ENCODE measurements at regions not wholly inside any gene's neighbourhood (a gene's known extent, or its start where the extent isn't known, plus 50 kb on each side); places are given as distances from the start of the nearest gene placed in this dataset.

DNA sequence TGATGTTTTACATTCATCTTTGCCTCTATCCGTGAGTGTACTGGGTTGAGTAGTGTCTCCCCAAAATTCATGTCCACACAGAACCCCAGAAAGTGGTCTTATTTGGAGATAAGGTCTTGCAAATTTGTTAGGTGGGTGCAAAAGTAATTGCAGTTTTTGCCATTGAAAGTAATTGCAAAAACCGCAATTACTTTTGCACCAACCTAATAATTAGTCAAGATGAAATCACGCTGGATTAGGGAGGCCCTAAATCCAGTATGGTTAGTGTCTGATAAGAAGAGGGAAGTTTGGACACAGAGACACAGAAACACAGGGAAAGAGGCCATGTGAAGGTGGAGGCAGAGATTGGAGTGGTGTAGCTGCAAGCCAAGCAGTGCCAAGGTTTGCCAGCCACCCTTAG, 57.8 kb upstream of the SPRED2 start:
- H3K9ac ChIP-seq (ENCODE audit: insufficient read depth, low read length, poor library complexity, severe bottlenecking): no peak overlapping the region
- H3K4me3 Mint-ChIP-seq: no peak overlapping the region
- no CpG with 5 or more reads among the region's 3 CpGs for WGBS (ENCODE audit: insufficient coverage)
- peaks cover 10 to 32% (median 24%) of the 10 kb centered on the region in 7 donors for H3K9me3 Mint-ChIP-seq
- TF ChIP-seq, protein P1, sequence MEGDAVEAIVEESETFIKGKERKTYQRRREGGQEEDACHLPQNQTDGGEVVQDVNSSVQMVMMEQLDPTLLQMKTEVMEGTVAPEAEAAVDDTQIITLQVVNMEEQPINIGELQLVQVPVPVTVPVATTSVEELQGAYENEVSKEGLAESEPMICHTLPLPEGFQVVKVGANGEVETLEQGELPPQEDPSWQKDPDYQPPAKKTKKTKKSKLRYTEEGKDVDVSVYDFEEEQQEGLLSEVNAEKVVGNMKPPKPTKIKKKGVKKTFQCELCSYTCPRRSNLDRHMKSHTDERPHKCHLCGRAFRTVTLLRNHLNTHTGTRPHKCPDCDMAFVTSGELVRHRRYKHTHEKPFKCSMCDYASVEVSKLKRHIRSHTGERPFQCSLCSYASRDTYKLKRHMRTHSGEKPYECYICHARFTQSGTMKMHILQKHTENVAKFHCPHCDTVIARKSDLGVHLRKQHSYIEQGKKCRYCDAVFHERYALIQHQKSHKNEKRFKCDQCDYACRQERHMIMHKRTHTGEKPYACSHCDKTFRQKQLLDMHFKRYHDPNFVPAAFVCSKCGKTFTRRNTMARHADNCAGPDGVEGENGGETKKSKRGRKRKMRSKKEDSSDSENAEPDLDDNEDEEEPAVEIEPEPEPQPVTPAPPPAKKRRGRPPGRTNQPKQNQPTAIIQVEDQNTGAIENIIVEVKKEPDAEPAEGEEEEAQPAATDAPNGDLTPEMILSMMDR (IDR thresholded peaks at IDR 0.05): no peak
- H3K79me2 ChIP-seq (ENCODE audit: insufficient read depth, low read length): no peaks in the 10 kb centered on the region
- no peaks in the 10 kb centered on the region for H3K36me3 Mint-ChIP-seq
- H3K9me3 ChIP-seq (replicated peaks in 1 of 2; ENCODE audit: control insufficient read depth in 1 of 2, insufficient read depth in 1 of 2, low read length in 2 of 2): peaks cover 15 to 16% of the 10 kb centered on the region in 2 donors
- H2AFZ ChIP-seq (ENCODE audit: insufficient read depth, low read depth, low read length, poor library complexity, severe bottlenecking): no peak overlapping the region
- H4K20me1 ChIP-seq (ENCODE audit: insufficient read depth, low read length): no peaks in the 10 kb centered on the region
- H3K4me1 ChIP-seq (ENCODE audit: control insufficient read depth in 1 of 2, insufficient read depth in 2 of 2, low read length in 2 of 2): no peaks in the 10 kb centered on the region
- H3K4me3 ChIP-seq (replicated peaks in 1 of 3; ENCODE audit: low read depth in 2 of 3, low read length in 3 of 3): no peak overlapping the region
- DNase-seq: no peak
- no peak overlapping the region for H3K4me2 ChIP-seq (replicated peaks; ENCODE audit: extremely low read depth, low read length, poor library complexity, severe bottlenecking)
- H3K36me3 ChIP-seq (replicated peaks in 1 of 2; ENCODE audit: control insufficient read depth in 1 of 2, insufficient read depth in 2 of 2, low read length in 2 of 2): no peaks in the 10 kb centered on the region
- H3K27ac Mint-ChIP-seq: no peak overlapping the region
- no peaks in the 10 kb centered on the region for H3K4me1 Mint-ChIP-seq
- H3K27ac ChIP-seq (ENCODE audit: low read depth in 1 of 2, low read length in 2 of 2): no peak overlapping the region
- intact Hi-C loops (cut with micrococcal nuclease): no loop called here
- peaks cover 0 to 6% (median 5%) of the 10 kb centered on the region in 3 donors for H3K27me3 Mint-ChIP-seq (ENCODE audit: low read depth in 3 of 3)
- no peaks in the 10 kb centered on the region for H3K27me3 ChIP-seq (ENCODE audit: control insufficient read depth in 2 of 2, insufficient read depth in 2 of 2, low read length in 2 of 2)

DNA sequence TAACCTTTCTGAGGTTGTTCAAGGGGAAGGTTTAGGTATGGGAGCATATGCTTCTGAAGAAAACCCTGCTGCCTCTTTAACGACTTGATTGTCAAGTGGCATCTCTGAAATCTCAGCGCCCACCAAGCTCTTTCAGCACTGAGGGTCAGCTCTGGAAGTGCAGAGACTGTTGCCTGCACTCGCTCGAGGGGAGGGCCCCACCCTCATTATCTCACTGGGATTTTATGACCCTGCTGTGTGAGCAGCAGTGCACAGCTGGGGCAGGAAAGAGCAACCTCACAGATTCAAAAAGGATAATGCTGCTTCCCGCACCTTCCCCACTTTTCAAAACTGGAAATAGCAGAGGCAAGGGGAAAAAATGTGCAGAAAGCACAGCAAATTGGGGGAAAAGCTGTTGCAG, 56.9 kb upstream of the SPRED2 start:
- Histone ChIP-seq H3K79me2 (ENCODE audit: insufficient read depth, low read length) (no peaks in the 10 kb centered on the region), H3K4me1 (ENCODE audit: control insufficient read depth in 1 of 2, insufficient read depth in 2 of 2, low read length in 2 of 2) (no peaks in the 10 kb centered on the region), H3K27me3 (ENCODE audit: control insufficient read depth in 2 of 2, insufficient read depth in 2 of 2, low read length in 2 of 2) (no peaks in the 10 kb centered on the region), H3K9ac (ENCODE audit: insufficient read depth, low read length, poor library complexity, severe bottlenecking) (no peak overlapping the region), H3K4me2 (replicated peaks; ENCODE audit: extremely low read depth, low read length, poor library complexity, severe bottlenecking) (no peak overlapping the region), H3K9me3 (replicated peaks in 1 of 2; ENCODE audit: control insufficient read depth in 1 of 2, insufficient read depth in 1 of 2, low read length in 2 of 2) (peaks cover 15 to 16% of the 10 kb centered on the region in 2 donors), H2AFZ (ENCODE audit: insufficient read depth, low read depth, low read length, poor library complexity, severe bottlenecking) (no peak overlapping the region), H3K27ac (ENCODE audit: low read depth in 1 of 2, low read length in 2 of 2) (no peak overlapping the region), H4K20me1 (ENCODE audit: insufficient read depth, low read length) (no peaks in the 10 kb centered on the region), H3K4me3 (replicated peaks in 1 of 3; ENCODE audit: low read depth in 2 of 3, low read length in 3 of 3) (no peak overlapping the region), H3K36me3 (replicated peaks in 1 of 2; ENCODE audit: control insufficient read depth in 1 of 2, insufficient read depth in 2 of 2, low read length in 2 of 2) (no peaks in the 10 kb centered on the region)
- TF ChIP-seq, protein P1 (IDR thresholded peaks at IDR 0.05): no peak
- no peaks in the 10 kb centered on the region for H3K4me1 Mint-ChIP-seq
- no peaks in the 10 kb centered on the region for H3K36me3 Mint-ChIP-seq
- intact Hi-C loops (cut with micrococcal nuclease): no loop called here
- peaks cover 0 to 7% (median 5%) of the 10 kb centered on the region in 3 donors for H3K27me3 Mint-ChIP-seq (ENCODE audit: low read depth in 3 of 3)
- H3K9me3 Mint-ChIP-seq: peaks cover 10 to 32% (median 23%) of the 10 kb centered on the region in 7 donors
- 90% methylated on average over 4 of the region's 5 CpGs for WGBS (ENCODE audit: insufficient coverage)
- H3K27ac Mint-ChIP-seq: no peak overlapping the region
- DNase-seq: no peak
- H3K4me3 Mint-ChIP-seq: no peak overlapping the region

Measured in CD14-positive monocyte (primary cell).